HepG2 (cell line): ENCODE measurements at regions not wholly inside any gene's neighbourhood (a gene's known extent, or its start where the extent isn't known, plus 50 kb on each side); places are given as distances from the start of the nearest gene placed in this dataset.

Source experiments
- ATAC-seq: fragments of 200-7000 bp; cut with Tn5 transposase; 3 replicates; pipeline ENCODE4 v1.9.1; 2020; ENCODE audit warnings: mild to moderate bottlenecking, moderate library complexity
- BruUV-seq: library from RNA; stranded (reverse); fragments of 400-500 nt; replicated peaks from 2 replicates; lab custom pipeline; 2021; lab: Mats Ljungman, UMichigan
- CTCF ChIA-PET: fragments of 300-600 bp; formaldehyde crosslinking; extraction: SDS; loops from one replicate; lab custom pipeline; 2021; ENCODE audit warnings: low total read pairs, inconsistent platforms, low intra/inter-chr PET ratio; lab: Yijun Ruan, JAX
- POLR2A ChIA-PET: fragments of 350-600 bp; sonication (Branson Sonifier 250); formaldehyde crosslinking; loops from one replicate; lab custom pipeline; 2020; ENCODE audit warnings: antibody characterized with exemption, inconsistent platforms; lab: Yijun Ruan, JAX
- DNase-seq: peaks from one replicate; pipeline ENCODE4 v3.0.0-alpha.2; 2015; ENCODE audit warnings: low spot score
- FAIRE-seq: peaks from 3 replicates; lab custom pipeline; 2011; peaks lifted over from hg19 to GRCh38; lab: Jason Lieb, UNC
- H2AFZ ChIP-seq: one replicate; pipeline ENCODE4 v1.6.1; 2011; ENCODE audit warnings: low read length, inconsistent platforms
- H3K27ac ChIP-seq: fragments of 300-600 bp; 3 replicates; pipeline ENCODE4 v1.8.0; 2011; ENCODE audit warnings: mixed run types, mild to moderate bottlenecking, mixed read lengths, low read length, inconsistent platforms; ENCODE audit not compliant: insufficient read depth; ENCODE audit errors: extremely low read length
- H3K27me3 ChIP-seq, 2 experiments: fragments of 200-600 bp in 1 of 2; 2 replicates in 1 of 2; 3 replicates in 1 of 2; pipeline versions ENCODE4 v1.6.0 to v1.8.0; 2011; ENCODE audit warnings: low read length in 2 of 2, mild to moderate bottlenecking in 2 of 2, moderate library complexity in 2 of 2, inconsistent platforms in 1 of 2; ENCODE audit not compliant: insufficient read depth in 2 of 2, control insufficient read depth in 1 of 2
- H3K36me3 ChIP-seq, 2 experiments: fragments of 200-600 bp in 1 of 2; replicated peaks in 1 of 2; 2 replicates in 1 of 2; 3 replicates in 1 of 2; pipeline versions ENCODE4 v1.5.1 to v1.8.0; 2011; ENCODE audit warnings: low read length in 2 of 2, inconsistent platforms in 1 of 2; ENCODE audit not compliant: insufficient read depth in 2 of 2, control insufficient read depth in 1 of 2
- H3K4me1 ChIP-seq: 2 replicates; pipeline ENCODE4 v1.5.1; 2012; ENCODE audit warnings: low read length, inconsistent platforms; ENCODE audit not compliant: insufficient read depth
- H3K4me2 ChIP-seq: 2 replicates; pipeline ENCODE4 v1.6.0; 2011; ENCODE audit warnings: low read depth, low read length, inconsistent platforms
- H3K4me3 ChIP-seq, 3 experiments: fragments of 200-600 bp in 1 of 3; sonication (generic), shearing (Covaris generic) in 1 of 3; replicated peaks in 1 of 3; 2 replicates each; pipeline ENCODE4 v1.5.1; 2011 to 2016; ENCODE audit warnings: low read length in 3 of 3, inconsistent platforms in 2 of 3, low read depth in 2 of 3, mild to moderate bottlenecking in 2 of 3, control low read depth in 1 of 3, mixed read lengths in 1 of 3; ENCODE audit not compliant: insufficient read depth in 1 of 3
- H3K79me2 ChIP-seq: one replicate; pipeline ENCODE4 v1.6.1; 2011; ENCODE audit warnings: low read length, inconsistent platforms; ENCODE audit not compliant: insufficient read depth
- H3K9ac ChIP-seq: 2 replicates; pipeline ENCODE4 v1.6.0; 2011; ENCODE audit warnings: mild to moderate bottlenecking, low read depth, low read length, inconsistent platforms; ENCODE audit not compliant: insufficient read depth
- H3K9me3 ChIP-seq: 2 replicates; pipeline ENCODE4 v1.5.1; 2012; ENCODE audit warnings: mild to moderate bottlenecking, low read length
- H4K20me1 ChIP-seq: 2 replicates; pipeline ENCODE4 v1.6.0; 2011; ENCODE audit warnings: inconsistent platforms, mild to moderate bottlenecking, low read length, moderate library complexity; ENCODE audit not compliant: insufficient read depth
- ATF7 ChIP-seq, 2 experiments: fragments of 450-650 bp in 1 of 2; sonication (generic) in 1 of 2; formaldehyde crosslinking in 1 of 2; IDR thresholded peaks; 2 replicates each; pipeline versions ENCODE4 v1.4.0 to v1.6.1; 2016 to 2020; ENCODE audit warnings: antibody characterized with exemption in 1 of 2, mild to moderate bottlenecking in 1 of 2, missing genetic modification reagents in 1 of 2
- EHMT2 ChIP-seq: fragments of 200-600 bp; sonication (generic); IDR thresholded peaks from 2 replicates; pipeline ENCODE4 v1.7.0; 2017; ENCODE audit warnings: antibody characterized with exemption, low read depth, low read length, borderline replicate concordance
- GPBP1L1 ChIP-seq: sonication (generic); formaldehyde crosslinking; IDR thresholded peaks from 2 replicates; pipeline ENCODE4 v1.5.0; 2020; ENCODE audit warnings: mild to moderate bottlenecking, missing genetic modification reagents
- HHEX ChIP-seq: IDR thresholded peaks from 2 replicates; pipeline ENCODE4 v1.6.1; 2016; ENCODE audit warnings: control low read depth
- LCORL ChIP-seq, 2 experiments: fragments of 450-650 bp in 1 of 2; sonication (generic) in 1 of 2; formaldehyde crosslinking in 1 of 2; IDR thresholded peaks; 2 replicates each; pipeline versions ENCODE4 v1.5.0 to v1.6.1; 2017 to 2020; ENCODE audit warnings: antibody characterized with exemption in 1 of 2, missing genetic modification reagents in 1 of 2
- MYNN ChIP-seq: sonication (generic); formaldehyde crosslinking; IDR thresholded peaks from 2 replicates; pipeline ENCODE4 v1.4.0; 2020; ENCODE audit warnings: mild to moderate bottlenecking, low read depth, missing genetic modification reagents
- NCOA5 ChIP-seq: sonication (generic); formaldehyde crosslinking; IDR thresholded peaks from 2 replicates; pipeline ENCODE4 v1.4.0; 2020; ENCODE audit warnings: missing genetic modification reagents
- PBX3 ChIP-seq: sonication (generic); formaldehyde crosslinking; IDR thresholded peaks from 2 replicates; pipeline ENCODE4 v1.8.1; 2023; ENCODE audit warnings: missing genetic modification reagents, inconsistent platforms, borderline replicate concordance
- TBX2 ChIP-seq: sonication (generic); formaldehyde crosslinking; IDR thresholded peaks from 2 replicates; pipeline ENCODE4 v1.5.0; 2020; ENCODE audit warnings: missing genetic modification reagents, mild to moderate bottlenecking, borderline replicate concordance
- YY1 ChIP-seq: IDR thresholded peaks from 2 replicates; pipeline ENCODE4 v1.6.1; 2011; ENCODE audit warnings: low read length, low read depth, moderate library complexity, mild to moderate bottlenecking; ENCODE audit not compliant: insufficient read depth, insufficient replicate concordance
- ZFY ChIP-seq: sonication (generic); formaldehyde crosslinking; IDR thresholded peaks from 2 replicates; pipeline ENCODE4 v1.4.0; 2020; ENCODE audit warnings: missing genetic modification reagents
- ZMYM3 ChIP-seq: sonication (generic); formaldehyde crosslinking; IDR thresholded peaks from 2 replicates; pipeline ENCODE4 v1.5.1; 2020; ENCODE audit warnings: mild to moderate bottlenecking, missing genetic modification reagents
- ZNF264 ChIP-seq: sonication (generic); formaldehyde crosslinking; IDR thresholded peaks from 2 replicates; pipeline ENCODE4 v1.4.0; 2020; ENCODE audit warnings: missing genetic modification reagents
- ZNF652 ChIP-seq: IDR thresholded peaks from 2 replicates; pipeline ENCODE4 v1.6.1; 2016; ENCODE audit warnings: low read depth, borderline replicate concordance
- ZNF704 ChIP-seq: sonication (generic); formaldehyde crosslinking; IDR thresholded peaks from 2 replicates; pipeline ENCODE4 v1.8.1; 2023; ENCODE audit warnings: mild to moderate bottlenecking, inconsistent platforms, moderate library complexity, missing genetic modification reagents, borderline replicate concordance
- ZNF83 ChIP-seq: sonication (generic); formaldehyde crosslinking; IDR thresholded peaks from 2 replicates; pipeline ENCODE4 v1.4.0; 2020; ENCODE audit warnings: missing genetic modification reagents, mild to moderate bottlenecking, borderline replicate concordance
- WGBS: methylation state at CpG from one replicate; pipeline ENCODE4 v1.1.6; 2017; ENCODE audit warnings: low lambda C conversion rate; 5-methylcytosine and 5-hydroxymethylcytosine counted together
- in situ Hi-C: cut with HindIII; loops from 2 replicates; pipeline ENCODE4 v1.10.0; 2017; ENCODE audit warnings: low pct_unique_long_range_greater_than_20kb; ENCODE audit not compliant: extremely low pct_ligation_motif_present
- intact Hi-C: fragments of 100-400 bp; cut with micrococcal nuclease; formaldehyde crosslinking; loops from one replicate; pipeline ENCODE4 v1.10.0; 2022; ENCODE audit not compliant: unreplicated experiment

- ChIA-PET POLR2A (no interaction called here), CTCF (no interaction called here)
- H3K9ac ChIP-seq = no peak overlapping the region
- H3K36me3 ChIP-seq = no peaks in the 10 kb centered on the region
- H3K27ac ChIP-seq = no peak overlapping the region
- BruUV-seq = no TSS peak
- no peak for TF ChIP-seq ZMYM3 (CRISPR knock-in tag)
- TF ChIP-seq ZNF264 (CRISPR knock-in tag) = no peak
- no peak for TF ChIP-seq ZNF704
- no peak for TF ChIP-seq LCORL (IDR thresholded peaks at IDR 0.05)
- TF ChIP-seq LCORL (CRISPR knock-in tag; IDR thresholded peaks at IDR 0.05) = no peak
- no peak for TF ChIP-seq NCOA5 (CRISPR knock-in tag)
- no peaks in the 10 kb centered on the region for H3K27me3 ChIP-seq
- intact Hi-C loops = no loop called here
- H3K4me3 ChIP-seq = no peak overlapping the region
- H3K4me2 ChIP-seq = no peak overlapping the region
- H3K9me3 ChIP-seq = no peaks in the 10 kb centered on the region
- ATAC-seq = no peak
- no peaks in the 10 kb centered on the region for H4K20me1 ChIP-seq
- no peaks in the 10 kb centered on the region for H3K4me1 ChIP-seq
- WGBS = 0% methylated on average over 2 of the region's 3 CpGs
- H2AFZ ChIP-seq = no peak overlapping the region
- H3K79me2 ChIP-seq = no peaks in the 10 kb centered on the region
- DNase-seq = no peak
- in situ Hi-C loops = no loop called here
- no peak for FAIRE-seq
Measured at GRCh38 chr4:85166318-85166717, 199.8 kb upstream of the WDFY3 start.

- H3K4me1 ChIP-seq = no peaks in the 10 kb centered on the region
- H3K79me2 ChIP-seq = no peaks in the 10 kb centered on the region
- no peak for ATAC-seq
- H2AFZ ChIP-seq = no peak overlapping the region
- ChIA-PET CTCF (no interaction called here), POLR2A (no interaction called here)
- H3K9me3 ChIP-seq = no peaks in the 10 kb centered on the region
- H3K27ac ChIP-seq = no peak overlapping the region
- FAIRE-seq = no peak
- no peak overlapping the region for H3K9ac ChIP-seq
- BruUV-seq = no TSS peak
- no peaks in the 10 kb centered on the region for H3K27me3 ChIP-seq
- no peak overlapping the region for H3K4me2 ChIP-seq
- H4K20me1 ChIP-seq = no peaks in the 10 kb centered on the region
- in situ Hi-C loops = no loop called here
- no peak overlapping the region for H3K4me3 ChIP-seq
- DNase-seq = no peak
- no peaks in the 10 kb centered on the region for H3K36me3 ChIP-seq
- intact Hi-C loops = no loop called here
- TF ChIP-seq PBX3 (CRISPR knock-in tag) = no peak
- no peak for TF ChIP-seq MYNN (CRISPR knock-in tag)
- TF ChIP-seq ZFY (CRISPR knock-in tag) = no peak
- no peak for TF ChIP-seq ZNF83
- TF ChIP-seq ZNF652 = no peak
- no peak for TF ChIP-seq YY1
- peak; percentile 53 for TF ChIP-seq ATF7 (IDR thresholded peaks at IDR 0.05)
- TF ChIP-seq ATF7 (CRISPR knock-in tag; IDR thresholded peaks at IDR 0.05) = no peak
- no peak for TF ChIP-seq EHMT2
- TF ChIP-seq GPBP1L1 (CRISPR knock-in tag) = no peak
- TF ChIP-seq TBX2 = no peak
- TF ChIP-seq HHEX (CRISPR knock-in tag) = no peak
Measured at GRCh38 chr4:85168234-85168834, 201.8 kb upstream of the WDFY3 start.
